Nucleus accumbens (tissue), 56 donors: ENCODE measurements at regions not wholly inside any gene's neighbourhood (a gene's known extent, or its start where the extent isn't known, plus 50 kb on each side); places are given as distances from the start of the nearest gene placed in this dataset.
A peak's percentile ranks its signal among the peaks of the same experiment; 100 is the strongest.
"Not testable (repeated sequence)": the region's sequence is repeated elsewhere in the genome, so short reads cannot be mapped to it uniquely, and the experiment has no call there.

ENCODE experiments used
- DNase-seq, 56 donors: peaks; one replicate each; lab custom pipeline; 2025; lab: John Stamatoyannopoulos, UW

DNA sequence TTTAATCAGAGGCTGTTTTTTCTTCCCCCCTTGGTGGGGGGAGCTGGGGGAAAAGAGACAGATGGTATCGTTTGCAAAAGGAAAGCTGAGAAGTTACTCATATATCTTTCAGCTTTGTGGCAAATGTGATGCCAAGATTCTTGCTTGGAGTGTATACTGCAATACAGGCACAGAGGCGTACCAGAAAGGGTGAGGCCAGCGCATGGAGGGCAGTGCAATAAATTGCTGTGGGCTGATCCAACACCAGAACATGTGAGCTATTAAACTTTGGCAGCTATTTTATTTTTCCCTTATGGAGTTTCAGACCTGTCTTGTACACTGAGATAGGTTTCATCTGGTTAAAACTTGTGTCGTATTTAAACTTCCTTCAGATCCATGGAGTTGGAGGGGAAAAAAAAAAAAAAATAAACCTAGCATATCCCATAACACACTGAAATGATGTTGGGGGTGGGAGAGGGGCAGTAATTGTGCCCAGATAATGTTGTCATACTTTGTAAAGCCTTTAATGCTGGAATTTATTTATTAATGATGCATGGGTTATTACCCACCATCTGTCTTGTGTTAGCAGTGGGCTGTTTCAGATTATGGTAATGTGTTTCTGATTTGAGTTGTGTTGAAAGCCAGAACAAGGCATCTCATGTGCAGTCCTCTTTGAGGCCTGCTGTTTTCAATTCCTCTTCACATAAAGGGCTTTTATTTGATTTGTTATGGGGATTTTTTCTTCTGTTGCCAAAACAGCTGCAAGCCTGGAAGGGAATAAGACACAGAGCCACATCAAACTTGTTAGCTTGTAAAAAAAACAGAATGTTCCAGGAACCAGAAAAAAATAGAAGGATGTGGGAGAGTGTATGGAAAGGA is 891.3 kb downstream of the TLE1 start:
- DNase-seq = peak in 8 of 56 donors; percentile 1 to 11 (median 1)

GRCh38 chr9:80797101-80797829 is 892.1 kb downstream of the TLE1 start:
- no peak for DNase-seq

DNA sequence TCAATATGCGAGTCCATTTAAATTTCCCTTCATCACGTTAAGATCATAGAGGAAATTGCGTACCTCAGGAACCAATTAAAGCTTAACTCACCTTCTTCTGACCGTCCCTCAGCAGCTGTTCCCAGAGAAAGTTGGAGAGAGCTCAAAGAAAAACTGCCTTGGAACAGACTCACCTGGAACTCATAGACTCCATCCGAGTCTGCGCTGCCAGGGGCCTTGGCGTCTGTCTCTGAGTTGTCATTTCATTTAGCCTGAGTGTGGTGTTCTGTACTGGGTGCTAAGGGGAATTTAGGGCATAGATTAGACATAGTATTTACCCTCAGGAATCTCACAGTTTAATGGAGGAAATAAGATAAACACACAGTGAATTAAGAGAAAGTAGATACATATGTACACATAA is 892.7 kb downstream of the TLE1 start:
- no peak for DNase-seq

- no peak for DNase-seq
Measured at GRCh38 chr9:80794197-80794596, 895.1 kb downstream of the TLE1 start.

- no peak for DNase-seq
Measured at GRCh38 chr9:80793706-80794105, 895.6 kb downstream of the TLE1 start.

DNA sequence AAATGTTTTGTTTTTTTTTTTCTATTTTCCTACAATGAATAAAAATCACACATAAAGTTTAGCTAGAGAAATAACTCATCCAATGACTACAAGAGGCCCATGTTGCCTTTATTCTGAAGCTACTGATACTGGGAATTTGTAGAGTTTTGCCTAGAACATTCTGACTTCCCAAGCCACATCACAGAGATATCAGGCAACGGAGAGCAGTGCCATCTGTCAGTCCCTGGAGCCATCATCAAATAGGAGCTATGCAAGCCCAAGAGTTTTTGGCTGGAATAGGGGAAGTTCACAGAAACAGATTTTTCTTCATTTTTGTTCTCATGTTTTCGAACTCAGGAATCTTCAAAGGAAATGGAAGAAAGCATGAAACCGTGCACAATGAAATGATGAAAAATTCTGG is 896.6 kb downstream of the TLE1 start:
- DNase-seq = no peak

DNA sequence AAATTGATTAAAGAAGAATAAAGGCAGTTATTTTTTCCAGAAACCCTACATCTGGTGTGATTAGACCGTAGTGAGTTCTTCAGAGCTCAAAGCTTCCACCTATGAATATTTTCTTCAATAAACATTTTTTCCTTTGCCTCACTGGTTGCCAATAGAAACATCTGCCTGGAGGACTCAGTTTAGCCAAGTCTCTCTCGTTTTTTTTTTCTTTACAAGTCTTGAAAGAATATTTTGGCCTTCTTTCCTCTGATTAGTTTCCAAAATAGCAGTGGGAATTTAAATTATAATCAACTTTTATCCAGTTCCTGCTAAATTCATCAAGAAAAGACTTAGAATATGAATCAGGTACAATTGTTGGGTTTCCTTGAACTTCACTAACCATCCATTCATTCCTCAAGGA is 897.5 kb downstream of the TLE1 start:
- no peak for DNase-seq

GRCh38 chr9:80790764-80791163 is 898.6 kb downstream of the TLE1 start:
- no peak for DNase-seq

GRCh38 chr9:80789831-80790230 is 899.5 kb downstream of the TLE1 start:
- DNase-seq = no peak

- no peak for DNase-seq
Measured at GRCh38 chr9:80787636-80788035, 901.7 kb downstream of the TLE1 start.

GRCh38 chr9:80784647-80785046 is 904.7 kb downstream of the TLE1 start:
- DNase-seq = no peak

GRCh38 chr9:80775971-80776370 is 913.4 kb downstream of the TLE1 start:
- DNase-seq = no peak

- no peak for DNase-seq
Measured at GRCh38 chr9:80775530-80775929, 913.8 kb downstream of the TLE1 start.

DNA sequence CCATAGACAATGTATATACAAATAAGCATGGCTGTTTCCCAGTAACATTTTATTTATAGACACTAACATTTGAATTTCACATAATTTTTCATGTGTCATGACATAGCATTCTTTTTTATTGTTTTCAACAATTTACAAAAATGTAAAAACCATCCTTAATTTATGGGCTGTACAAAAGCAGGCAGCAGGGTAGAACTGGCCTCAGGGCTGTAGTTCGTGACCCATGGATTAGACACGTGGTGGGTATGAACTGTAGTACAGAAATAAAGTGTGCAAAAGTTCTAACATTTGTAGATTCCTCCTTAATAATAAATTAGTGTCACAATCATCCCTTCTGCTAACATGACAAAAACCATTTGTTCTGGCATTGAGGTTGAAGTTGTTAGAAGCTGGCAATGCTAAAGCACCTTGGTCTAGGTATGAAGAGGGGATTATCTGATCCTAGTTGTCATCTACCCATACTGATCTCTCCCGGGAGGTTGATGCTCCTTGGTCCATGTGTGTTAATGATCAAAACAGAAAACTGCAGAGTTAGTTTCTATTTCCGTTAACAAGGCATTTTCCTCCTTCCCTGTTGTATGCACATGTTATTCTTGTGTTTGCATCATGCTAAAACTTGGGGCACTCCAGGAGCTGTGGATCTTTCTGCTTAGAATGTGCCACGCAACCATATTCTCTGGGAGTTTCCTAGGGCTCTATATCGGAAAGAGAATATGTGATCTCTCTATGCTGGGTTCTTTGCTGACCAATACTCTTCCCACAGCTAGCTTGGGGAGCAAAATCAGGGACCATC is 917.6 kb downstream of the TLE1 start:
- no peak for DNase-seq

GRCh38 chr9:80763536-80763935 is 925.8 kb downstream of the TLE1 start:
- DNase-seq = no peak

GRCh38 chr9:80755586-80755985 is 933.8 kb downstream of the TLE1 start:
- DNase-seq = no peak

DNA sequence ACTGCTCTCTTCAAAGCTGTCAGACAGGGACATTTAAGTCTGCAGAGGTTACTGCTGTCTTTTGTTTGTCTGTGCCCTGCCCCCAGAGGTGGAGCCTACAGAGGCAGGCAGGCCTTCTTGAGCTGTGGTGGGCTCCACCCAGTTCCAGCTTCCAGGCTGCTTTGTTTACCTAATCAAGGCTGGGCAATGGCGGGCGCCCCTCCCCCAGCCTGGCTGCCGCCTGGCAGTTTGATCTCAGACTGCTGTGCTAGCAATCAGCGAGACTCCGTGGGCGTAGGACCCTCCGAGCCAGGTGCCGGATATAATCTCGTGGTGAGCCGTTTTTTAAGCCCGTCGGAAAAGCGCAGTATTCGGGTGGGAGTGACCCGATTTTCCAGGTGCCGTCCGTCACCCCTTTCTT is 942.3 kb downstream of the TLE1 start:
- DNase-seq = not testable (repeated sequence)

DNA sequence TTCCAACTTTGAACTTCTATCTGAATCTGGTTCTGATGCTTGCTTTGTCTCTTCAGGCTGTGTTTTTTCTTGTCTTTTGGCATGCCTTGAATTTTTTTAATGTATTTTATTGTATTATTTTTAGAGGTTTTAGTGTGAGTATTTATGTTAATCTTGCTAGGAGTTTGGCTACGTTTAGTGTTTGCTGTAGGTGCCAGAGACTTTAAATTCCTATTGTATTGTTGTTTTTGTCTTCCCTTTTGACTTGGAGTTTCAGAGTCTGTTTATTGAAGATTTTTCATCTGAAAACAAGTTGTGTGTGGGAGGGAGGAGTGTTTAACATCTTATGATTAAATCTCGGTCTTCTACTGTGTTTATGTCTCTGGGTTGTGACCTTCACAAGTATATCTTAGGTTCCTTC is 956.8 kb downstream of the TLE1 start:
- no peak for DNase-seq

DNA sequence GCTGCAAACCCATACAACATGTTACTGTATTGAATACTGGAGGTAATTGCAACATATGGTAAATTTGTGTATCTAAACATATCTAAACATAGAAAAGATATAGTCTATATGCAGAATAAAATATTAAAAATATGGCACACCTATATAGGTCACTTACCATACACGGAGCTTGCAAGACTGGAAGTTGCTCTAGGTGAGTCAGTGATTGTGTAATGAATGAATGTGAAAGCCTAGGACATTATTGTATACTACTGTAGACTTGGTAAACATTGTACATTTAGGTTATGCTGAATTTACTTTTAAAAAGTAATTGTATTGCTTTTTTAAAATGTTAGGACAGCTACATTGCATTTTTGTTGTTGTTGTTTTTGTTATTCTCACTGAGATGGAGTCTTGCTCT is 968.8 kb downstream of the TLE1 start:
- no peak for DNase-seq

GRCh38 chr9:80707120-80707519 is 982.2 kb downstream of the TLE1 start:
- no peak for DNase-seq

DNA sequence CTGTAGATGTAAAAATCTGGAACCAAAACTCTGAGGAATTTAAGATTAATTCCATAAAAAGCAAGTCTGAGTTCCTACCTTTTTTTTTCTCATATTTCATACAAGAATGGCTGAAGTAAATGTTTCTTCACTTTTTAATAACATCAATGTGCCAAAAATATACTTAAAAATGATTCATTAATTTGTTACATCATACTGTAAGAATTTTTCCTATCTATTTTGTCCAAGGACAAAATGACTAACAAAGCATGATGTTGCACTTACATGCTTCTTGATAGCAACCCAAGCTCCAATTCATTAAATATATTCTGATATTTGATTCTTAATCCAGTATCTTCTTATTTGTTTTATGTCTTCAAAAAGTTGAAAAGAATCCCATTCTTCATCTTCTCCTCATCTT is 988.3 kb downstream of the TLE1 start:
- DNase-seq = no peak
